ENCODE measurements at regions not wholly inside any gene's neighbourhood (a gene's known extent, or its start where the extent isn't known, plus 50 kb on each side); places are given as distances from the start of the nearest gene placed in this dataset.
A peak's percentile ranks its signal among the peaks of the same experiment; 100 is the strongest.
"Not testable (repeated sequence)": the region's sequence is repeated elsewhere in the genome, so short reads cannot be mapped to it uniquely, and the experiment has no call there.

GRCh38 chr20:40009542-40009941, 679.5 kb downstream of the MAFB start:
- no peak for TF ChIP-seq CTCF (IDR thresholded peaks at IDR 0.05; ENCODE audit: insufficient read depth, low read length, missing control alignments)
- ChIA-PET POLR2A (interaction anchor here (0.5 kb wide), 1 partner anchor 939 kb away, joined by 3 read pairs; no protein-coding TSS in a partner anchor), CTCF (no interaction called here)
- DNase-seq (ENCODE audit: low read depth, low spot score) = peak; percentile 47
- no peak overlapping the region for H3K4me3 ChIP-seq (ENCODE audit: low read depth, low read length)

GRCh38 chr20:40008177-40008576, 680.9 kb downstream of the MAFB start:
- no peak overlapping the region for H3K4me3 ChIP-seq (ENCODE audit: low read depth, low read length)
- POLR2A ChIA-PET = no interaction called here
- no peak for DNase-seq (ENCODE audit: low read depth, low spot score)
- CTCF ChIA-PET = interaction anchor here (0.9 kb wide), 1 partner anchor 14 kb away, joined by 3 read pairs; no protein-coding TSS in a partner anchor
- TF ChIP-seq CTCF (IDR thresholded peaks at IDR 0.05; ENCODE audit: insufficient read depth, low read length, missing control alignments) = no peak

GRCh38 chr20:40006168-40006860, 682.7 kb downstream of the MAFB start:
- POLR2A ChIA-PET = no interaction called here
- no peak for DNase-seq (ENCODE audit: low read depth, low spot score)
- H3K4me3 ChIP-seq (ENCODE audit: low read depth, low read length) = no peak overlapping the region
- TF ChIP-seq CTCF (IDR thresholded peaks at IDR 0.05; ENCODE audit: insufficient read depth, low read length, missing control alignments) = no peak
- CTCF ChIA-PET = no interaction called here

- POLR2A ChIA-PET = not testable (repeated sequence)
These were observed 684.9 kb downstream of the MAFB start for GRCh38 chr20:40004092-40004491.

GRCh38 chr20:39993742-39994141, 695.3 kb downstream of the MAFB start:
- H3K4me3 ChIP-seq (ENCODE audit: low read depth, low read length) = no peak overlapping the region
- DNase-seq (ENCODE audit: low read depth, low spot score) = no peak
- no peak for TF ChIP-seq CTCF (IDR thresholded peaks at IDR 0.05; ENCODE audit: insufficient read depth, low read length, missing control alignments)
- ChIA-PET POLR2A (no interaction called here), CTCF (no interaction called here)

More at GRCh38 chr20:40004092-40004491, 684.9 kb downstream of the MAFB start:
- DNase-seq (ENCODE audit: low read depth, low spot score); CTCF ChIA-PET; H3K4me3 ChIP-seq (ENCODE audit: low read depth, low read length): not testable (repeated sequence)

GRCh38 chr20:39990692-39991091, 698.3 kb downstream of the MAFB start:
- no peak overlapping the region for H3K4me3 ChIP-seq (ENCODE audit: low read depth, low read length)
- no peak for TF ChIP-seq CTCF (IDR thresholded peaks at IDR 0.05; ENCODE audit: insufficient read depth, low read length, missing control alignments)
- DNase-seq (ENCODE audit: low read depth, low spot score) = no peak
- ChIA-PET CTCF (no interaction called here), POLR2A (no interaction called here)

- no peak overlapping the region for H3K4me3 ChIP-seq (ENCODE audit: low read depth, low read length)
- DNase-seq (ENCODE audit: low read depth, low spot score) = no peak
- CTCF ChIA-PET = no interaction called here
- POLR2A ChIA-PET = no interaction called here
- TF ChIP-seq CTCF (IDR thresholded peaks at IDR 0.05; ENCODE audit: insufficient read depth, low read length, missing control alignments) = no peak
These were observed 700.0 kb downstream of the MAFB start for GRCh38 chr20:39988991-39989390.

All from AG04449 (cell line).